Muscle of arm (tissue), 1 donor: ENCODE measurements at regions not wholly inside any gene's neighbourhood (a gene's known extent, or its start where the extent isn't known, plus 50 kb on each side); places are given as distances from the start of the nearest gene placed in this dataset.

Source experiments
- DNase-seq: peaks from one replicate; pipeline ENCODE4 v3.0.0-alpha.2; 2013

- peak; percentile 25 for DNase-seq
Measured at GRCh38 chr6:97813889-97814567, 531.0 kb upstream of the MMS22L start.

- no peak for DNase-seq
Measured at GRCh38 chr6:97815301-97815812, 532.3 kb upstream of the MMS22L start.

DNA sequence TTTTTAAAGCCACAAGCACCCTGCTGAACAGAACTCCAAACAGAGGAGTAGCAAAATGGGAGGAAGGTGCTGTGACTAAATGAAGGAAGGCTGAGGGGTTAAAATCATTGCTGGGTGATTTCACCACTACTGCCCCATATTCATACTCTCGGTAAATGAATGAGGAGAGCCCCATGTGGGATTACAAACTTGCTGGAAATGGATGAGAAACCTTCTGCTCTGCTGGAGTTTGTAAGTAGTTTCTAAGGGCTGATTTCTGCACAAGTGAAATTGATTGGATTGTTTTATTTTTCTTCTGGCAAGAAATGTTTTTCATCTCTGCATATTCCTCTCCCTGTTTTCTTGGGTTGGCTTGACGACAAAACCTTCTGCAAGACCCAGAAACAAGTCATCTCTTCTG, 533.5 kb upstream of the MMS22L start:
- DNase-seq: no peak

DNA sequence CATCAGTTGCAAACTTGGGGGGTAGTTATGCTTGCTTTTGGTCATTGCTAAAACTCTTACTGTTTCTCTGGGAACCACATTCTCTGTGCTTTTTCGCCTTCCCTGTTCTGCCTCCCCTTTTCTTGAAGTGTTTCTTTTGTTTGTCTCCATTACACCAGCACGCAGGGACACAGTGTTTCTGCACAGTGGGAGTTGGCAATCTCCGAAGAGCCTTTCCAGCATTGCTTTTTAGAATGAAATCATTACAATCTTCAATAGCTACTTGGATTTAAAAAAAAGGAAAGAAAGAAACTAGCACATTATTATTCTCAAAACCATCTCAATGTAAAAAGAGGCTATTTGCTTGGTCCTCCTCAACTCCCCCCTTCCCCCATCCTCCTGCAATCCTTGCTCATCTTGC, 536.7 kb upstream of the MMS22L start:
- no peak for DNase-seq

DNA sequence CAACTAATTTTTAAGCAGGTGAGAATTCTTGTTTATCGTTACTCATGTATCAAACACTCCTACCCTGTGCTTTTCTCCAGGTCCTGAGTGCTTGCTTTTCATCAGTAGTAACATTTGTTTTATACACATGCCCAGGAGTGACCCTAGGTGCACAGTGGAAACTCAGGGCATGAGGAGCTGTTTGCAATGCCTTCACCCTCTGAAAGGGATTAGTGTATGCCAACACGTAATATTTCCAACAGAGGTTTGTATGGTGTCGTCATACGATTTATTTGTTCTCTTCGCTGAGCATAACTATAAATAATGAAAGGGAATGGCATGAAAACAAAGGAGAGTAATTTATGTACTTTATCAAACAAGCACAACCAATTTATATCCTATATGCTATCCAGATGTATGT, 537.4 kb upstream of the MMS22L start:
- DNase-seq: no peak

- no peak for DNase-seq
Measured at GRCh38 chr6:97822632-97823031, 539.6 kb upstream of the MMS22L start.

DNA sequence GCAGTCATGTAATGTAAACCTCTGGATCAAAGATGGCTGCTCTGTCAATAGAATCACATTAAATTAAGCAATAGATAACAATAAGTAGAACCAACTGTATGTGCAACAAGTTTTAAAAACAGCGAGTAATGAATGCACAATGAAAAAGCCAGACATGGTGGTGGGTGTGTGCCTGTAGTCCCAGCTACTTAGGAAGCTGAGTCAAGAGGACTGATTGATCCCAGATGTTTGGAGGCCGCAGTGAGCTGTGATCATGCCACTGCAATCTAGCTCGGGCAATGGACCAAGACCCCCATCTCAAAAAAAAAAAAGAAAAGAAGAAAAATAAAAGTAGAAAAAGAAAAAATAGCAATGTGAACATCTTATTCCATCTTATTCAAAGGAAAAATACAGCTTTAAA, 558.7 kb upstream of the MMS22L start:
- peak; percentile 25 for DNase-seq

- DNase-seq: peak; percentile 8
Measured at GRCh38 chr6:97842521-97842920, 559.5 kb upstream of the MMS22L start.

DNA sequence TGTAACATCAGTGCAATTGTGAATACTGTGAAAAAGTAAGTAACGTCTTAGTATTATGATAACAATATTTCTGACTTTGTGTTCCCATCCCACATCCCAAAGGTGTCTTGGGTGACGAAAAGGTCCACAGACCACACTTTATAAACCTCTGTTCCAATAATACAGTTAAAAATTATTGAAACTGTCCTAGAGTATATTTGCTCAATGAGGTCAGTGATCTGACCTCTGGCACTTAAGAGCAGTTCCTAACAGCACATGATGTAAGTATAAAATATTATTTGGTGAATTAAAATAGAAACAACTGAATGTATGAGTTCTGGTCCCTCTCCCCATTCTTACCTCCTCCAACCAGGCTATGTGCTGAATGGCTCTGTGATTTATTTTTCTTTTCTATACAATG, 566.4 kb upstream of the MMS22L start:
- DNase-seq: no peak

DNA sequence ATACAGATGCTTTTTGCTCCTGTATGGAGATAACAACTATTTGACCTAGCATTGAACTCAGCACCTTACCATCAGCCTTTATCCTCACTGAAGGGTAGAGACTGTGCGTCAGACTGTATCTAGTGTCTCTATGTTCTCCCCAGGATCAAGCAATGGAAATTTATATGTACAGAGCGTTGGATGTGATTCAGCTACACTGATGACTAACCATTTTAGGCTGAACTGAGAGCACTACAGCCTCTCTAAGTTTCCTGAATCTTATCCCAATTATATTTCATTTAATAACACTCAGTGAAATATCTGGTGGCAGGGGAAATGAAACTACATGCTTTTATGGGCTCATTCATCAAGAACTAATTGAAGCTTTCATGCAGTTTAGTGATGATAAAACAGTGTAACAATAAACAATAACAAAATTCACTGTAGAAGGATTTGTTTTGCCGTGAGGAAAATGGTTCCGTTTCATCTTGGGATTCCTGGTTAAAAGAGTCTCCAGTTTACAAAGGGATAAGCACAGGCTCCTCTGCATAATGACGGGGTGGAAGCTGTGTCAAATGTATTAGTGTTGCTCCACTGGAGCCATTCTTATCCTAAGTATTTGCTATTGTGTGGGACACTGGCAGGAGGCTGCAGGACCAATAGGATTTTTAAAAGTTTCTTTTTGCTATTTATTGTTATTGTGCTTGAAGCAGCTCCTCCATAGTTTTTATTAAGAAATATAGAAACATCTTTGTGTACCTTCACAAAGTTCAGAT, 567.6 kb upstream of the MMS22L start:
- peak; percentile 49 for DNase-seq

DNA sequence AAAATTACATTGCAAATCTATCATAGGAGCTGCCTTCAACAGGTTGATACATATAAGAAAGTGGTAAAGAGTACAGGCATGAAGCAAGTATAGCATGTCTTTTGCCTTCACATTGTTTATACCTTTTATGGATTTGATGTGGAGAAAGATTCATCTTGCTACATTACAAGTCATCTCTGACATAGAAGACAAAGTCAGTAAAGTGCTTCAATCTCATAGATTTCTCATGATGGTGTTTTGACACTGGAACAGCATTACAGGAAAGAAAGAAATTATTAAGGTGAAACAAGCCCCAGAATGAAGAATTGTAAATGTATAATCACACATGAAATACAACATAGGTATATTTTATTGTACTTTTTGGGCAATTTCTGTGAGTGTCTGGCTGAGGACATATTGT, 580.7 kb upstream of the MMS22L start:
- DNase-seq: no peak

DNA sequence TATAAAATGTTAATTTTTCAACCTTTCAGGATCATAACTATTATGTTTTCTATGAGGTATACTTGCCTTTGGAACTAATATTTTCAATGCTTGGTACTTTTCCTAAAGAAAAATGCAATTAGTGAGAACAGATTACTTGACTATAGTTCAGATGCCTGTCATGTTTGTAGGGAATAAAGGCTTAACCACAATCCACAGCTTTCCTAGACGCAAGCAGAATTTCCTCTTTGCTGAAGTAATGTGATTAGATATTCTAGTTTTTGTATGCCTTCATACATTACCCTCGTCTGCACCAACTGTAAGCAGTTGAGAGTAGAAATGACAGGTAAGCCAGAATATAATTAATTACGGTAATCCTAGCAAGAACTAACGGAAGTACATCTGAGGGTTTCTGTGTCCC, 581.4 kb upstream of the MMS22L start:
- DNase-seq: no peak

GRCh38 chr6:97864826-97865225, 581.8 kb upstream of the MMS22L start:
- no peak for DNase-seq

- no peak for DNase-seq
Measured at GRCh38 chr6:97865612-97866011, 582.6 kb upstream of the MMS22L start.

- no peak for DNase-seq
Measured at GRCh38 chr6:97866616-97867015, 583.6 kb upstream of the MMS22L start.

DNA sequence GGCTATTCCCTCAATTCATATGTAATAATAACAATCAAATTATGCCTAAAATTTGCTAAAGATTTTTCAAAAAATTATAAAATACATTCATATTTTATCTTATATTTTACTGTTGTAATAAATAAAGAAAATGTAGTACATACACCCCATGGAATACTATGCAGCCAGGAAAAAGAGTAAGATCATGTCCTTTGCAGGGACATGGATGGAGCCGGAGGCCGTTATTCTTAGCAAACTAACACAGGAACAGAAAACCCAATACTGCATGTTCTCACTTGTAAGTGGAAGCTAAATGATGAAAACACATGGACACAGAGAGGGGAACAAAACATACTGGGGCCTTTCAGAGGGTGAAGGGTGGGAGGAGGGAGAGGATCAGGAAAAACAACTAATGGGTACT, 584.2 kb upstream of the MMS22L start:
- no peak for DNase-seq

DNA sequence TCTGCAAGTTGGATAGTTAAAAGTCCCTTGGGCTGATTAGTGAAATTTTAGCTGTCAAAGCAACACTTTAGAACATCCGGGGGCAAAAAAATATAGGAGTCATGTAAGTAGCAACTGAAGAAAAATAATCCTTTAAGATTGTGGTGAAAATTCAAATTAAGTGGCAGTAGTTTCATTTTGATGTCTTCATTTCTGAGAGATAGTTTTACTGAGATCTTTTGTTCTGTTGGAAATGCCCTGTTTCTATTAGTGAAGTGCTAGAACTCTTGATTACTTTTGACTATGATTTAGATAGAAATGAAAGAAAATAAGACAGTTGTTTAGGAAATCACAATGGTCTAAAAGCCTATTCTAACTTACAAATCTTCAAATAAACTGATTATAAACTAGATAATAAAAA, 587.3 kb upstream of the MMS22L start:
- no peak for DNase-seq

DNA sequence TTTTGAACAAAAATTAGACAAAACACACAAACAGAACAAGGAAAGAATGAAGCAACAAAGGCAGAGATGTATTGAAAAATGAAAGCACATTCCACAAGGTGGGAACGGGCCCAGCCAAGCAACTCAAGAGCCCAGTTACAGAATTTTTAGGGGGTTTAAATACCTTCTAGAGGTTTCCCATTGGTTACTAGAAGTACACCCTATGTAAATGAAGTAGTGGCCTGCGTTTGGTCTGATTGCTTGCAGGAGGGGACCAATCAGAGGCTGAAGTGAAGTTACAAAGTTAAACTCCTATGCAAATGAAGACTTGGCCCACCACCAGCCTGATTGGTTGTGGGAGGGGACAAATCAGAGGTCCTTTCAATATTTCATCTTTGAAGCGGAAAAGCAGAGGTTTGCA, 593.7 kb upstream of the MMS22L start:
- no peak for DNase-seq

- DNase-seq: no peak
Measured at GRCh38 chr6:97882755-97883154, 599.7 kb upstream of the MMS22L start.

DNA sequence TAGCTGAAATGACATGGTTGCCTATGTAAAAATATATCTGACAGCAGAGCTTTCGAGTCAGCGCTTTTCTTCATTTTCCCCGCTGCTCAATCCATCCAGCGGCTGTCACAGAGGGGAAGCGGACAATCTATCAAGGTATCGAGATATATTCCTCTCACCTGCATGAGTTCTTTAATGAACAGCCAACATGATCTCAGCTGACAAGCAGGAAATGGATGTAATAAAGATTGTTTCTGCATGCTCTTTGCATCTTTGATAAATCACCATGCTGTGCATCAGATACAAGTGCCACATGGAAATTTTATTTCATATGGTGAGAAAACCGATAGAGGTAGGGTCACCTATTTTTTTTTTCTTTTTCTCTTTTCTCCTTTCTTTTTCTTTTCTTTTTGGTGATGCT, 602.3 kb upstream of the MMS22L start:
- no peak for DNase-seq

DNA sequence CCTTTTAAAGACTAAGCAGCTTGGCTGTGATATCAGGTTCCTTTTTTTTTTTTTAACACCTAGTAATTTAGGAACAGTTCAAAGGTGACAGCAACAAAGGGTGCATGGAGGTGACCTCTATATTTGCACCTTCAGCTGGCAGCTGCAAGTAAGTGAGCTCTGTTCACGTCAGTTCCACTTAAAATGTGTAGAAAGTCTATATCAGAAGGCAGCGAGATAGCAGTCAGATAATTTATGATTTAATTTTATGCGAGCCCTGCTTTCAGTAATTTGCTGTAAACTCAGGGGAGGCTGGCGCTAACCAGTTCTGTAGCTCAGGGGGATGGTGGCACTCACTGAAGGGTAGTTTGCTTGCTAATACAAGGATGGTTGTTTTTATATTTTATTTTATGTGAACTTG, 602.8 kb upstream of the MMS22L start:
- DNase-seq: no peak

DNA sequence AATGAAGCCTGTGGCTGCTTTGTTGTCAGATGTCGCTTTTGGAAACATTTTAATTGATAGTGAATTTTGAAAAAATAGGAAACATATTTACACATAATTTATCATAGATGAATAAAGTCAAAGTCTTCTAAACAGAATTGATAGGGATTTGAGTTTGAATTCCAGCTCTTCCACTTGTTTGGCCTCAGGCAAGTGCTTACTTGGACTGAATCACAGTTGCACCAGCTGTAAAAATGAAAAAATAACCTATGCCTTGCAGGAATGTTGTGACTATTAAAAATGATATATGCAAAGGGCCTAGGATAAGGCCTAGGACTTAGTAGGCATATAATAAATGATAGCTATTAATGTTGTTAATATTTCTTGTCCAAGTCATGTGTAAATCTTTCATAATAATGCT, 618.5 kb upstream of the MMS22L start:
- DNase-seq: no peak

GRCh38 chr6:97909380-97909779, 626.4 kb upstream of the MMS22L start:
- DNase-seq: no peak

DNA sequence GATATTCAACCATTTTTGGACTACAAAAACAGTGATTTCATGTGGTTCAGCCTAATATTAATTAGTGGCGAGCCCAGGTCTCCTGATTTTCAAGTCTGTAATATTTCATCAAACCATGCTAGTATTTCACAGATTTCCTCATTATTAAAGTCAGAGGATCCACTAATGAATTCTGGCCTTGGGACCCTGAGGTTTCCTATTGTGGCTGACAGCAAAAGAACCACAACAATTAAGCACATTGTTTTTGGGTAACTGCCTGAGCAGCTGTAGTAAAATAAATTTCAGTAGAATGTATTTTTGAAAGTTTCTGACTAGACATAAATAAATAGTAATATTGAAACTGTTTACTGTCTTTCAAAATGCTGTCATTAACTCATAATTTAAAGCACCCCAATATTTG, 630.7 kb upstream of the MMS22L start:
- no peak for DNase-seq
